ENCODE measurements at regions not wholly inside any gene's neighbourhood (a gene's known extent, or its start where the extent isn't known, plus 50 kb on each side); places are given as distances from the start of the nearest gene placed in this dataset.

DNA sequence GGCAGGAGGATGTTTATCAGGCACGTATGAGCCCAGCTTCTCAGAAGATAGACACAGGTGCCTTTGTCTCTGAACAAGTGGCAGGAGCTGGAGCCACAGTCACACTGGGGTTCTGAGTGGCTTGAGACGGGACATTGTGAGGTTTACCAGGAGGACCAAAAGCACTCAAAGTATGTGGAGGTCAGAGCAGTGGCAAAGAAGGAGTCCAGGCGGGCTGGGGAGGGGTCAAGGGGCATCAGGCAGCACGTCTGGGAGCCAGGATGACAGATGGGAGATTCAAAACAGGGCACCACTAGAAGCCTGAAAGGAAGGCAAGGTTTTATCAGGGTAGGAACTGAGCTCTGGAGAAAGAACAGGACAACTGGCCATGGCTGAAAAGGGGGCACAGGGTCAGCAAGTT, 67.2 kb upstream of the MARCHF10 start:
- TF ChIP-seq, protein P1, sequence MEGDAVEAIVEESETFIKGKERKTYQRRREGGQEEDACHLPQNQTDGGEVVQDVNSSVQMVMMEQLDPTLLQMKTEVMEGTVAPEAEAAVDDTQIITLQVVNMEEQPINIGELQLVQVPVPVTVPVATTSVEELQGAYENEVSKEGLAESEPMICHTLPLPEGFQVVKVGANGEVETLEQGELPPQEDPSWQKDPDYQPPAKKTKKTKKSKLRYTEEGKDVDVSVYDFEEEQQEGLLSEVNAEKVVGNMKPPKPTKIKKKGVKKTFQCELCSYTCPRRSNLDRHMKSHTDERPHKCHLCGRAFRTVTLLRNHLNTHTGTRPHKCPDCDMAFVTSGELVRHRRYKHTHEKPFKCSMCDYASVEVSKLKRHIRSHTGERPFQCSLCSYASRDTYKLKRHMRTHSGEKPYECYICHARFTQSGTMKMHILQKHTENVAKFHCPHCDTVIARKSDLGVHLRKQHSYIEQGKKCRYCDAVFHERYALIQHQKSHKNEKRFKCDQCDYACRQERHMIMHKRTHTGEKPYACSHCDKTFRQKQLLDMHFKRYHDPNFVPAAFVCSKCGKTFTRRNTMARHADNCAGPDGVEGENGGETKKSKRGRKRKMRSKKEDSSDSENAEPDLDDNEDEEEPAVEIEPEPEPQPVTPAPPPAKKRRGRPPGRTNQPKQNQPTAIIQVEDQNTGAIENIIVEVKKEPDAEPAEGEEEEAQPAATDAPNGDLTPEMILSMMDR (IDR thresholded peaks at IDR 0.05; ENCODE audit: insufficient read depth, low read depth, low read length, missing control alignments) = no peak
- no peak for DNase-seq (ENCODE audit: low read depth)
- H3K4me3 ChIP-seq (ENCODE audit: low read length) = no peak overlapping the region

DNA sequence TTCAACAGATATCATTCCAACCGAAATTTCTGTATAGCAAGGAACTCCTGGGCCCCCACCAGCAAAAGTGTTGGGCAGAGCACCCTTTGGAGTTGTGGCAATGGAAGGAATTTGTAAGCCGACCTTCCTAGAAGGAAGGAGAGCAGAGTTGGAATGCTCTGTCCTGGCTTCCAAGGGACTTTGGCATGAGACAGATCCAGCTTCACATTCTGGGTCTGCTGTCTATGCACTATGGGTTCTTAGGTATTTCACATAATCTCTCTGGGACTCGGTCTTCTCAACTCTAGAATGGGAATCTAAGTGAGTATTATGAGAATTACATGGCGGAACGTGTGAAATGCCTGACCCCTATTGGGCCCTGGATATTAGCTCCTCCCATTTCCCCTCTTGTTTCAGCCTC, 63.2 kb upstream of the MARCHF10 start:
- no peak for DNase-seq (ENCODE audit: low read depth)
- no peak overlapping the region for H3K4me3 ChIP-seq (ENCODE audit: low read length)
- TF ChIP-seq, protein P1 (IDR thresholded peaks at IDR 0.05; ENCODE audit: insufficient read depth, low read depth, low read length, missing control alignments) = no peak

DNA sequence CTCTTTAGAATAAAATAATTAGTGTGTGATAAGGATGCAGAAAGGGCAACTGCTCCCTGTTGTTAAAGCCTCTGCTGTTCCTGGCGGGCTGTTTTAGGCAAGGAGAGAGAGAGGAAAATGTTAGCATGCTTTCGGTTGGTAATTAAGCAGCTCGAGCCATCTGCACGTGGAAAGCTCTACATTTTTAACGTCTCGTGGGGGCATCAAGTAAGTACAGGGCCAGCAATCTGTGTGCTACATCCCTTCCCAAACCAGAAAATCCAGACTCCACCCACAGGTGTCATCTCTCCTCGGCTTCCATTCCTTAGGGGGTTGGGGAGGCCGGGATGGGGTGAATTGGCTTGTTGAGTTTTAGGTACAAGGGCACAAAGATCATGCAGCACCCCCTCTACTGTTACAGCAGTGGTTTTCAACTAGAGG, 62.4 kb upstream of the MARCHF10 start:
- DNase-seq (ENCODE audit: low read depth) = peak; percentile 16
- no peak overlapping the region for H3K4me3 ChIP-seq (ENCODE audit: low read length)
- TF ChIP-seq, protein P1 (IDR thresholded peaks at IDR 0.05; ENCODE audit: insufficient read depth, low read depth, low read length, missing control alignments) = no peak

DNA sequence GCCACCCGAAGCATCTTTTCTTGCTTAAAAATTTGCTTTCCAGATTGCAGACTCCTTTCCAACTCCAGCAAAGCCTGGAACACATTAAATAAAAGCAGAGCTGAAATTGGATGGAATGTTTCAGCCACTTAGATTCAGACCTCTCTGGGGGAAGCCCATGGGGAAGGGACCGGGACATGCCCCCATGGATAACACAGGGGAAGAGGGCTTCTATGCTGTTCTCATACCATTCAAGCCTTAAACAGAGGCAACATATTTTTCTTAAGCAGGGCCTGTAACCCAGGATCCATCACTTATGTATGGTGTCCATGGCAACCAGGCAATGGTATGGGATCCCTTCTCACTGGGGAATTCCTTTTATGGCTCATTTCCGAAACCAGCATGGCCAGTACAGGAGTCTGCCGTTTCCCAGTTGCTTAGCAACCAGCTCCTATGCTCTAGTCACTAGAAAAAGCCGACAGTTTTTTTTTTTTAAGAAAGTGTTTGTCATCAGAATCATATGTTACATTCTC, 62.0 kb upstream of the MARCHF10 start:
- no peak overlapping the region for H3K4me3 ChIP-seq (ENCODE audit: low read length)
- TF ChIP-seq, protein P1 (IDR thresholded peaks at IDR 0.05; ENCODE audit: insufficient read depth, low read depth, low read length, missing control alignments) = no peak
- DNase-seq (ENCODE audit: low read depth) = peak; percentile 87

DNA sequence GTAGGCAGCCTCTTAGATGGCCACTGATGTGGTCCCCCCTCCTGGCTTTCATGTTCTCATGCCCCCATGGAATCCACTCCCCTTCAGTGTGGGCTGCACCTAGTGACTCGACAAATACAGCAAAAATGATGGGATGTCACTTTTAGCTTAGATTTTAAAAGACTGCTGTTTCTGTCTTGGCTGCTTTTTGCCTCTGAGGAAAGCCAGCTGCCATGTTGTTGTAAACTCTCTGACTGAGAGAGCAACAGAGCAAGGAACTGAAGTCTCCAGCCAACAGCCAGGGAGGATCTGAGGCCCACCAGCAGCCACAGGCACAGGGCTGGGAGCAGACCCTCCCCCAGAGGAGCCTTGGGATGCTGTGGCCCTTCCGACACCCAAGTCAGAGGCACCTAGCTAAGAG, 60.6 kb upstream of the MARCHF10 start:
- DNase-seq (ENCODE audit: low read depth) = no peak
- no peak overlapping the region for H3K4me3 ChIP-seq (ENCODE audit: low read length)
- TF ChIP-seq, protein P1 (IDR thresholded peaks at IDR 0.05; ENCODE audit: insufficient read depth, low read depth, low read length, missing control alignments) = no peak

DNA sequence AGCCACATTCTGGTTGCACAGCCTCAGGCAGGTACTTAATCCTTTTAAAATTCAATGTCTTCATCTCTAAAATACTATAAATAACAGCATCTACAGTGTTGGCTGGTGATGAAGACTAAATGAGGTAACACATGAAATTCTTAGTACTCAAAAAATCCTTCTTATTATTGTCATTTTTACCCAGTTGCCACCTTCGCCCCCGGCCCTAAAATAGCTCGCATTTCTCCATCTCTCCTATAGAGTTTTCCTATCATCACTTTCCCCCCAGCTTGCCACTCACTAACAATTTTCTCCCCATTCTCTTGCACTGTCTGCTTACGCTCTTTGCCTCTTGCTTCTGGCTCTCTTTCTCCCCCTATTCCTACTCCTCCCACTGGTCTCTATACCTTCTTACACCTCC, 59.9 kb upstream of the MARCHF10 start:
- no peak overlapping the region for H3K4me3 ChIP-seq (ENCODE audit: low read length)
- TF ChIP-seq, protein P1 (IDR thresholded peaks at IDR 0.05; ENCODE audit: insufficient read depth, low read depth, low read length, missing control alignments) = no peak
- no peak for DNase-seq (ENCODE audit: low read depth)

DNA sequence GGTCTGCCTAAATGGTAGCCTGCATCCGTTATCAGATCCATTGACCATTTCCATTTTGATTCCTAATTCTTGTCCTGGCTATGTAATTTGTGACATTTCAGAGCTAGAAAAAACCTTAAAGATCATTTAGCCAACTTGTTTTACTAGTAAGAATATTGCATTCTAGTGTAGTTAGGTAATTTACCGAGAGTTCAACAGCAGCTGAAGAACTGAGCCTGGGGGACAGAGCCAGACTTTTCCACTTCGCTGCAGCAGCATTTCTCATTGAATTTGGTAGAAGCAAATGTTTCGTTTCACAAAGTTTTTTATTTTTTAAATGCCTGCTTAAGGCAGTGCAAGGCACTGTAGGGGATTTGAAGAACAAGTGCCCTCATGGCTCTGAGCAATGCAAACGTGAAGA, 59.2 kb upstream of the MARCHF10 start:
- DNase-seq (ENCODE audit: low read depth) = no peak
- no peak overlapping the region for H3K4me3 ChIP-seq (ENCODE audit: low read length)
- TF ChIP-seq, protein P1 (IDR thresholded peaks at IDR 0.05; ENCODE audit: insufficient read depth, low read depth, low read length, missing control alignments) = no peak

Data from epithelial cell of esophagus (primary cell).